ENCODE measurements at regions not wholly inside any gene's neighbourhood (a gene's known extent, or its start where the extent isn't known, plus 50 kb on each side); places are given as distances from the start of the nearest gene placed in this dataset.

DNA sequence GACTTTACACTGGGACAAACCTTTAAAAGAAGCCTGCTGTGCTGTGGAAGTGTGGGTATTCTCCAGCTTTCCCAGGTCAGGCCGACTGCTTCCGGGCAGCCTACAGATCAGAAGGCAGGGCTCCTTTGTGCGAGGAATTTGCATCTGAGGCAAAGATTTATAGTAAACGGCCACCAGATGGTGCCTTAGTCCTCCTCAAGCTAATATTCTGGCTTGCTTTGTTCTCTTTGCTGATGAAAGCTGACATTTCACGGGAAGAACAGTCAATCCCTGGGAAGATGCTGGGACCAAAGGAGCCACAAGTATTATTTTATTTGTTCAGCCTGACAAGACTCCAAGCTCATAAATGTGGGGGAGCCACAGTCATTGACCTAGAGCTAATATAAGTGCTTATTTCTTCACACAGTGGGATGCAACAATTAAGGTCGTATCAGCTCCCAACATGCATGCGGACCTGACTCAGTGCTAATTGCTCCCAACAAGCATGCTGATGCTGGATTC, 120.7 kb upstream of the TRIM2 start:
- TF ChIP-seq, protein P1, sequence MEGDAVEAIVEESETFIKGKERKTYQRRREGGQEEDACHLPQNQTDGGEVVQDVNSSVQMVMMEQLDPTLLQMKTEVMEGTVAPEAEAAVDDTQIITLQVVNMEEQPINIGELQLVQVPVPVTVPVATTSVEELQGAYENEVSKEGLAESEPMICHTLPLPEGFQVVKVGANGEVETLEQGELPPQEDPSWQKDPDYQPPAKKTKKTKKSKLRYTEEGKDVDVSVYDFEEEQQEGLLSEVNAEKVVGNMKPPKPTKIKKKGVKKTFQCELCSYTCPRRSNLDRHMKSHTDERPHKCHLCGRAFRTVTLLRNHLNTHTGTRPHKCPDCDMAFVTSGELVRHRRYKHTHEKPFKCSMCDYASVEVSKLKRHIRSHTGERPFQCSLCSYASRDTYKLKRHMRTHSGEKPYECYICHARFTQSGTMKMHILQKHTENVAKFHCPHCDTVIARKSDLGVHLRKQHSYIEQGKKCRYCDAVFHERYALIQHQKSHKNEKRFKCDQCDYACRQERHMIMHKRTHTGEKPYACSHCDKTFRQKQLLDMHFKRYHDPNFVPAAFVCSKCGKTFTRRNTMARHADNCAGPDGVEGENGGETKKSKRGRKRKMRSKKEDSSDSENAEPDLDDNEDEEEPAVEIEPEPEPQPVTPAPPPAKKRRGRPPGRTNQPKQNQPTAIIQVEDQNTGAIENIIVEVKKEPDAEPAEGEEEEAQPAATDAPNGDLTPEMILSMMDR (IDR thresholded peaks at IDR 0.05), result peak; percentile 53 to 78 (median 62)
- TF ChIP-seq EP300 (IDR thresholded peaks at IDR 0.05), result peak in 1 of 2 donors; percentile 13

All from tibial nerve (tissue), 4 donors.